Kidney epithelial cell (primary cell): ENCODE measurements at regions not wholly inside any gene's neighbourhood (a gene's known extent, or its start where the extent isn't known, plus 50 kb on each side); places are given as distances from the start of the nearest gene placed in this dataset.

Source experiments
- DNase-seq: peaks from one replicate; pipeline ENCODE4 v3.0.0-alpha.2; 2010; ENCODE audit warnings: low read depth
- H3K27me3 ChIP-seq: 2 replicates; pipeline ENCODE4 v1.6.0; 2011; ENCODE audit warnings: low read length; ENCODE audit not compliant: control insufficient read depth, insufficient read depth
- H3K36me3 ChIP-seq: 2 replicates; pipeline ENCODE4 v1.5.1; 2011; ENCODE audit warnings: low read length; ENCODE audit not compliant: control insufficient read depth, insufficient read depth
- H3K4me3 ChIP-seq: 2 replicates; pipeline ENCODE4 v1.5.1; 2011; ENCODE audit warnings: low read depth, mild to moderate bottlenecking, control low read depth, low read length
- CTCF ChIP-seq: IDR thresholded peaks from 2 replicates; pipeline ENCODE4 v1.5.1; 2011; ENCODE audit warnings: mild to moderate bottlenecking, moderate library complexity, low read length, control low read depth, inconsistent platforms; ENCODE audit not compliant: insufficient read depth, poor library complexity, severe bottlenecking

- no peak for TF ChIP-seq CTCF
- Histone ChIP-seq H3K4me3 (no peak overlapping the region), H3K27me3 (no peaks in the 10 kb centered on the region), H3K36me3 (no peaks in the 10 kb centered on the region)
- DNase-seq = no peak
Observed at GRCh38 chr2:103213028-103213542, 451.3 kb downstream of the TMEM182 start.

GRCh38 chr2:103218516-103218915, 456.7 kb downstream of the TMEM182 start:
- Histone ChIP-seq H3K36me3 (no peaks in the 10 kb centered on the region), H3K4me3 (no peak overlapping the region), H3K27me3 (no peaks in the 10 kb centered on the region)
- DNase-seq = no peak
- no peak for TF ChIP-seq CTCF

GRCh38 chr2:103219398-103219797, 457.6 kb downstream of the TMEM182 start:
- no peak for TF ChIP-seq CTCF
- no peaks in the 10 kb centered on the region for H3K27me3 ChIP-seq
- H3K4me3 ChIP-seq = no peak overlapping the region
- H3K36me3 ChIP-seq = no peaks in the 10 kb centered on the region
- no peak for DNase-seq

- Histone ChIP-seq H3K4me3 (no peak overlapping the region), H3K36me3 (no peaks in the 10 kb centered on the region), H3K27me3 (no peaks in the 10 kb centered on the region)
- no peak for TF ChIP-seq CTCF
- no peak for DNase-seq
Observed at GRCh38 chr2:103222969-103223368, 461.1 kb downstream of the TMEM182 start.

GRCh38 chr2:103230796-103231195, 469.0 kb downstream of the TMEM182 start:
- H3K27me3 ChIP-seq = no peaks in the 10 kb centered on the region
- no peak overlapping the region for H3K4me3 ChIP-seq
- no peaks in the 10 kb centered on the region for H3K36me3 ChIP-seq
- DNase-seq = no peak
- TF ChIP-seq CTCF = no peak

- H3K36me3 ChIP-seq = no peaks in the 10 kb centered on the region
- H3K4me3 ChIP-seq = no peak overlapping the region
- DNase-seq = peak; percentile 1
- no peaks in the 10 kb centered on the region for H3K27me3 ChIP-seq
- no peak for TF ChIP-seq CTCF
Observed at GRCh38 chr2:103232865-103233264, 471.0 kb downstream of the TMEM182 start.
